ENCODE measurements at regions not wholly inside any gene's neighbourhood (a gene's known extent, or its start where the extent isn't known, plus 50 kb on each side); places are given as distances from the start of the nearest gene placed in this dataset.

DNA sequence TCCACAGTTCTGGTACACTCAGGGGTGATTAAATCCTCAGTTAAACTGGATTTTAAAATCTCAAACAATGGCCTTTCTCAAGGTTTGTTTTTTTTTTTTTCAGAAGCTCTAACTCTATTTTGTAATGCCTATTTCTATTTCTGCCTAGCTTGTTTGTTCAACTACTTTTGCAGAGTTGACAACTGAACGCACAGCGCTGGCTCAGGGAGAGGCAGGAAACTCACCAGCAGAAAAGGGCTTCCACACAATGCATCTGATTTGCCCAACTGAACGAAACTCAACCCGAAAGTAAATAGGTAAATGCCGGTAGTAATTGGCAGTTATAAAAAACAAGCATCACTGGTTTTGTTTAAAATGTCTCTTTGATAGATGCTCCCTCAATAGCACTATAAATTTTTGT lies 52.7 kb upstream of the CNEP1R1 start:
- TF ChIP-seq POLR2A (IDR thresholded peaks at IDR 0.05) (no peak), EP300 (IDR thresholded peaks at IDR 0.05) (no peak), CTCF (IDR thresholded peaks at IDR 0.05) (no peak), POLR2AphosphoS5 (IDR thresholded peaks at IDR 0.05) (no peak)
- WGBS, 2 donors (ENCODE audit: low coverage in 1 of 2), result 85% methylated on average over 5 of the region's 5 CpGs; no CpG with 5 or more reads in 1 of the 2 donors

GRCh38 chr16:49972961-49973360 lies 52.1 kb upstream of the CNEP1R1 start:
- no peak for TF ChIP-seq EP300 (IDR thresholded peaks at IDR 0.05)
- TF ChIP-seq POLR2A (IDR thresholded peaks at IDR 0.05), result no peak
- TF ChIP-seq CTCF (IDR thresholded peaks at IDR 0.05), result no peak
- no peak for TF ChIP-seq POLR2AphosphoS5 (IDR thresholded peaks at IDR 0.05)
- Histone ChIP-seq H3K36me3 (no peaks in the 10 kb centered on the region), H3K4me1 (no peaks in the 10 kb centered on the region), H3K27me3 (peaks cover 8% of the 10 kb centered on the region), H3K9me3 (peaks cover 0 to 12% (median 0%) of the 10 kb centered on the region in 3 donors), H3K27ac (no peak overlapping the region), H3K4me3 (no peak overlapping the region)
- 63 to 67% methylated on average over 9 of the region's 9 CpGs for WGBS, 2 donors (ENCODE audit: low coverage in 1 of 2)
- ATAC-seq, result no peak

More for the DNA sequence above, 52.7 kb upstream of the CNEP1R1 start:
- no peak for ATAC-seq
- Histone ChIP-seq H3K9me3 (peaks cover 0 to 6% (median 0%) of the 10 kb centered on the region in 3 donors), H3K4me1 (no peaks in the 10 kb centered on the region), H3K4me3 (no peak overlapping the region), H3K36me3 (no peaks in the 10 kb centered on the region), H3K27ac (no peak overlapping the region), H3K27me3 (peaks cover 15% of the 10 kb centered on the region)
